GM21576 (cell line): ENCODE measurements at regions not wholly inside any gene's neighbourhood (a gene's known extent, or its start where the extent isn't known, plus 50 kb on each side); places are given as distances from the start of the nearest gene placed in this dataset.
A peak's percentile ranks its signal among the peaks of the same experiment; 100 is the strongest.
"Not testable (repeated sequence)": the region's sequence is repeated elsewhere in the genome, so short reads cannot be mapped to it uniquely, and the experiment has no call there.

Experiments
- ATAC-seq: cut with Tn5 transposase; IDR thresholded peaks from one replicate; pipeline ENCODE4 v1.9.1; 2021; ENCODE audit warnings: mild to moderate bottlenecking, moderate library complexity; ENCODE audit not compliant: unreplicated experiment

DNA sequence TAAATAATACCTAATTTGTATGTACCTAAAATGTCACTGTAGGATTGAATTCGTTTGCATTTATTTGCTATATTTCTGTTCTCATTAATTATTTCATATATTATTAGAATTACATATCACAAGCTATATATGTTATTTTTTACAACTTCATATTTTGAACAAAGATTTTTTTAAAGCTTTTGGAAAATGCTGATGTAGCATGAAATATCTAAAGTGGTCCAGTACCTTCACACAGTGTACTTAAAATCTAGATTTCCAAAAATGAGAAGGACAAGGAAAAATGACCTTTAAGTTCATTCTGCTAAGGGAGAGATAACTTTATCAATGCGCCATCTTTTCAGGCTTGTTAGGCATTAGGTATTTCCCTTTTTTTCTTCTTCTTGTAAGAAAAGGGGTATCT is 71.8 kb downstream of the LARP7 start:
- no peak for ATAC-seq

DNA sequence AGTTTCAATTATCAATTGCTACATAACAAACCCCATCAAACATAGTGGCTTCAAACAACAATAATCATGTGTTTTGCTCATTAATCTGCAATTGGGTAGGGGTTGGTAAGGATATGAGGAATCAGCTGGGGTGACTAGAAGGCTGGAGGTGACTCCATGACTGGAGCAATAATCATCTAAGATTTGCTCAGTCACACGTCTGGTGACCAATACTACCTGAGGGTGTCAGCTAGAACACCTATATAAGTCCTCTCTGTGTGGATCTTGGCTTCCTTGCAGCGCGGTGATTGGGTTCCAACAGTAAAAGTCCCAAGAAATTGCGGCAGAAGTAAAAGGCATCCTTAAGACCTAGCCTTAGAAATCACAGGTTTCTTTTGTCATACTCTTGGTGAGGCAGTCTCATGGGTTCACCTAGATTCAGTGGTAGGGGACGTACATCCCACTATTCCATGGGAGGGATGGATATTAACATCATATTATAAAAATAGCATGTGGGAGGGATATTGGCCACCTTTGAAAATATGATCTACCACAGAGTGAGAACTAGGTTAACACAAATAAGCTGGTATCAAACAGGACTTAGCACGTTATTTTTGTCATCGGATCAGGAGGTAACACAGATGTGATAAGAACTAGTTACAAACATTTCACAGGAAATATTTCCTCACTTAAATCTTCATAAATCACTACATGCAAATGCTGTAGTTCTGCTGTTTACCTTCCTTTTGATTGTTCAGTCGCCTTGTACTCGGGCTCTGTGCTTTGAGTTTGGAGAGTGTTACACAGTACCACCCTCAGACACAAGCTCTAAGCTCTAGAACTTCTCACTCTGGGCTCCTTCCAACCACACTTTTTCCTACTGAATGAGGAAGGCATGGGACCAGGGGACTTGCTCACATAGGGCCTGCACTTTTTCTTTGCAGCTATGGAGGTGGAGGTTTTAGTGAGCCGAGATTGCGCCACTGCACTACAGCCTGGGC is 78.3 kb downstream of the LARP7 start:
- no peak for ATAC-seq

DNA sequence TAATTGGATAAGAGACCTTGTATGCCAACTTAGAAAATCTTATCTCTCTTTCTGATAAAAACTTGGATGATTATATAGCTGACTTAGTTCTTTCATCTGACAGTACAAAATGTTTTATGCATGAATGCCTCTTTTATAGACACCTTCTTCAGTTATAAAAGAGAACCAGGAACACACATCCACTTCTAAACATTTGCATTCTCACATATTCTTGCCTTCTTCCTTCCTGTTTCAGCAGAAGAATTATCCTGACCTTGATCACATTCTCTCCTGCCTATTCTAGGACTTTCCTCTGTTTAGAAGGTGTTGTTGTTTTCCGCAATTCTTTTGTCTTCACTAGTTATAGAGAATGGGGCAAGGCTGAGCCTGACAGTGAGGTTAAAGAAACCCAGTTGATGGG is 80.9 kb downstream of the LARP7 start:
- no peak for ATAC-seq

DNA sequence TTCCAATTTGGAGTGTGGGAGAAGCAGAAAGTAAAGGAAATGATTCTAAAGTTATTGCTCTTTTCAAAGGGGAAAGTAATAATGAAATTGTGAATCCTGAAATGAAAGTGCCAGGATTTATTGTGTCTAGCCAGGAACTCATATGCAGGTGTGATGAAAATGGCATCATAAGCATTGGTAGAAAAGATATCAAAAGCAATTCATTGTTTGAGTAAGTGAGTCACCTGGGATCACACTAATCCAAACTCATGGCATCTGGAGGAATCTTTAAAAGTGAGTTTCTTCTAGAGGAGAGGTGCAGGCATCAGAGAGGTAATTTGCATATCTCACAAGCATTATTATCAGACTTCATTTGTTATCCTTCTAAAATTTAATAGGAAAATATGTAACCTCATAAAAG is 84.7 kb downstream of the LARP7 start:
- no peak for ATAC-seq

DNA sequence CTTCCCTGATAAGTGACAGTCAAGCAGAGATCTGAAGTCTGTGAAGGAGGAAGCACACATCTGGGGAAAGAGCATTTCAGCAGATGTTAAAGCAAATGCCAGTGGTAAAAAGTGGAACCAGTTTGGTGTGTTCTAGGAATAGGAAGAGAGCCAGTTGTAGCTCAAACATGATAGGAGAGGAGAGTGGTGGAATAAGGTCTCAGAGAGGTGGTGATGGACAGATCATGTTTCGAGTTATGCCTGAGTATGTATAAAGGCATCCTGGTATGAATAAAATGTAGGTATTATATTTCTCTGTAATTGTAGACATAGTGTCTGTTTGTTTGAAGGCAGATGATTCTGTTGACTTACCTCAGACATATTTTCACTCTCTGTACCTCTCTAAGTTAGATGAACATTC is 89.1 kb downstream of the LARP7 start:
- no peak for ATAC-seq

DNA sequence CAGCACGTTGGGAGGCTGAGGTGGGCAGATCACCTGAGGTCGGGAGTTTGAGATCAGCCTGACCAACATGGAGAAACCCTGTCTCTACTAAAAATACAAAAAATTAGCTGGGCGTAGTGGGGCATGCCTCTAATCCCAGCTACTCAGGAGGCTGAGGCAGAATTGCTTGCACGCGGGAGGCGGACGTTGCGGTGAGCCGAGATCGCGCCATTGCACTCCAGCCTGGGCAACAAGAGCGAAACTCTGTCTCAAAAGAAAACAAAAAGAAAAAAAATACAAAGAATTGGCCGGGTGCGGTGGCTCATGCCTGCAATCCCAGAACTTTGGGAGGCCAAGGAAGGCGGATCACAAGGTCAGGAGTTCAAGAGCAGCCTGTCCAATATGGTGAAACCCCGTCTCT is 90.8 kb downstream of the LARP7 start:
- not testable (repeated sequence) for ATAC-seq

DNA sequence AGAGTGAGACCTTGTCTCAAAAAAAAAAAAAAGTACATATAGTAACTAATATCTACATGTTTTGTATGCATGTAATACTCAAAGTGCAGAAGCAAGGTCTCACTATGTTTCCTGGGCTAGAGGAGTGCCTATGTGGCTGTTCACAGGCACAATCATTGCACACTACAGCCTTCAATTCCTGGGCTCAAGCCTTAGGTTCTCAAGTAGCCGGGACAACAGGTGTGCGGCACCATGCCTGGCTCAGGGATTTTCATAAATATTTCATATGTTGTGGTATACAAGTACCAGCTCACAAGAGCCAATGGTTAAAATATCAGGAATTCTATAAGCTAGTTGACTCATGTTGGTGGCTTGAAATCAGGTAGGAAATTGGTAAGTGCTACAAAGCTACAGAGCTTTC is 94.8 kb downstream of the LARP7 start:
- no peak for ATAC-seq

DNA sequence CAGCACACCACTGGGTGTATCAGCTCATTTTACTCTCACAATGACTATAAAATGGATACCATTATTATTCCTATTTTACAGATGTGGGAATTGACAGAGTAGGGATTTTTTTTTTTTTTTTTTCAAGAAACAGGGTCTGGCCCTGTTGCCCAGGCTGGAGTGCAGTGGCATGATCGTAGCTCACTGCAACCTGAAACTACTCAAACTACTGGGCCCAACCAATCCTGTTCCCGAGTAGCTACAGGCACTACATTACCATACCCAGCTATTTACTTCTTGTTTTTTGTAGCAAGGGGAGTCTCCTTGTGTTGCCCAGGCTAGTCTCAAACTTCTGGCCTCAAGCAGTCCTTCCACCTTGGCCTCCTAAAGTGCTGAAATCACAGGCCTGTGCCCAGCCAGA is 95.2 kb downstream of the LARP7 start:
- ATAC-seq = no peak

DNA sequence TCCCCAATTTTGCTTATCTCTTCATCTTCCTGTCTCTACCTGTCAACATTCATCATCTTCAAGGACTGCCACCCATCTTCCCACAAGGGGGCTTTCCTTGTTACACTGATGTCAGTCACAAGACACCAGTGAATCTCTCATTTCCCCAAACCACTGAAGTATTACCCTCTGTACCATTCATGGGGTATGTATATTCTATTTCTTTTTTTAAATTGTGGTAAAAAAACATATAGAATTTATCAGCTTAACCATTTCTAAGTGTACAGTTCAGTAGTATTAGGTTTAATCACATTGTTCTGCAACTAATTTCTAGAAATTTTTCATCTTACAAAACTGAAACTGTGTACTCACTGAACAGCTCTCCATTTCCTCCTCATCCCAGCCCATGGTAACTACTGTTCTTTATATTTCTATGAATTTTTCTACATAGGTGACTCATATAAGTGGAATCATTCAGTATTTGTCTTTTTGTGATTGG is 98.6 kb downstream of the LARP7 start:
- peak; percentile 80 for ATAC-seq

DNA sequence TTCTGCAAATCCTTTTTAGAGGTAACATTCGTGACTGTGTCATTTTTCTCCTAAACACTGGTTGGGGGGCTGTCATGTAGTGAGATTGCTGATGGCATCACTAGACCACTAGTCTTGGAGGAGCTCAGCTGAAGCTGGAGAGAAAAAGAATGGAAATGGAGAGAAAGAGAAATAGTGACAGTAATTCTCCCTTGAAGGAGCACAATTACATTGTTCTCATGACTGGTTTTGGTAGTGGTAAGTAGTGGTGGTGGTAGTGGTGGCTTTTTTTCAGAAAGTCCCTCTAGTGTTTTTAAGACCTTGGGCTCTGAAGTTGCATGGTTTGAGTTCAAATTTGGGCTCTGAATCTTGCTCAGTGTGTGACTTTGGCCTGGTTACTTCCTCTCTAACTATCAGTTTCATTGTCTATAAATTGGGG is 99.8 kb downstream of the LARP7 start:
- ATAC-seq = peak; percentile 36

DNA sequence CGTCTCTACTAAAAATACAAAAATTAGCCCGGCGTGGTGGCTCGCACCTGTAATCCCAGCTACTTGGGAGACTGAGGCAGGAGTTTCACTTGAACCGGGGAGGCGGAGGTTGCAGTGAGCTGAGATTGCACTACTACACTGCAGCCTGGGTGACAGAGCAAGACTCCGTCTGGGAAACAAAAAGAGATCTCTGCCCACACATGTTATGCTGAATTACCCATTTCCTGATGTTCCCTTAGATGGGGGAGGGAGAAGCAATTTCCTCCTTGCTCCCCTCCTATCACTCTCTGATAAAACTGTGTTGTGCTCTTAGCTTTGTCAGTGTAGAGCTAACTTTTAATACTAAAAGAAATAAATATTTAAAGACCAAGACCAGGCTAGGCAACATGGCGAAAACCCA is 102.5 kb downstream of the LARP7 start:
- no peak for ATAC-seq

DNA sequence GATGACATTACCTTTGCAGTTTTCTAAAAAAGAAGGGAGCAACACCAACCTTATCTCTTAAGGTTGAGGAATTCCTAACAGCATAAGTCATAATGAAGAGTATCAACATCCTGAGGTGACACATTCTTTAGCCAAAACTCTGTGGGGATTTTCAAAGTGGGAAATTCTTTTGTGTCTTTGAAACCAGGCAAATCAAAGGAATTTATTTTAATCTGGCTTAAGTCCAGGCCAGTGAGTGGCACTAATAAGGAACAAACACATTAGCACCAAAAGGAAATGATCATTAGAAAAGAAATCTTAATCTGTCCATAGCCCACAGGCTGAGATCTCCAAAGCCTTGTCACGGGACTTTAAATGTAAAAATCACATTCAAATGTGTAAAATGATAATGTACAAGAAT is 110.1 kb downstream of the LARP7 start:
- no peak for ATAC-seq

DNA sequence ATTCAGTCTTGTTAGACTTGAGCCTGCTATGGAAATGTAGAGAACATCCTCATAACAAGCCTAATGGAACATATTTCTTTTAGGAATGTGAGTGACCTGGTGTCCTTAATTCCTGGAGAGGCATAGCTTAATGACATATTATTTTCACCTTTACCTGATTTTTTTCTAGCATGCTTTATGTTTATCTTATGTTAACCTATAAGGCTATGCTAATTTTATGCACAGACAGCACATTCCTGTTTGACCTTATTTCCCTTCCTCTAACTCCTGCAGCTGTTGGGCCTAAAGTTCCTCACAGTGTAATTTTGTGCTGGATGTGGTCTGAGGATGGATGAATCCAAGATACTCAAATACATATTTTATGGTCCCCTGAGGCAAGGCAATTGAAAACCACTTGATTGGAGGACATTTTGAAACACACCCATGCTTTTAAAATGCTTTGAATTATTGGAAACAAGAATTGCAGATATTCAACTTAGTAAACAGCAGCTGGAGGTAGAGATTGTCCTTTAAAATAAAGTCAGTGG is 111.5 kb downstream of the LARP7 start:
- ATAC-seq = no peak

DNA sequence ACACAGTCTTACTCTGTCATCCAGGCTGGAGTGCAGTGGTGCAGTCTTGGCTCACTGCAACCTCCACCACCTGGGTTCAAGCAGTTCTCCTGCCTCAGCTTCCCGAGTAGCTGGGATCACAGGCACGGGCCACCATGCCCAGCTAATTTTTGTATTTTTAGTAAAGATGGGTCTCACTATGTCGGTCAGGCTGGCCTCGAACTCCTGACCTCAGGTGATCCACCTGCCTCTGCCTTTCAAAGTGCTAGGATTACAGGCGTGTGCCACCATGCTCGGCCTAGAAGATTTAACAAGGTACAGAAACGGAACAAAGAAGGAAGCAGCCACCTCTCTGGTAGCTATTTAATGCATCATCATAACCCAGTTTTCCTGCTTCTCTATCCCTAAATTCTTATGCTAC is 113.8 kb downstream of the LARP7 start:
- not testable (repeated sequence) for ATAC-seq

DNA sequence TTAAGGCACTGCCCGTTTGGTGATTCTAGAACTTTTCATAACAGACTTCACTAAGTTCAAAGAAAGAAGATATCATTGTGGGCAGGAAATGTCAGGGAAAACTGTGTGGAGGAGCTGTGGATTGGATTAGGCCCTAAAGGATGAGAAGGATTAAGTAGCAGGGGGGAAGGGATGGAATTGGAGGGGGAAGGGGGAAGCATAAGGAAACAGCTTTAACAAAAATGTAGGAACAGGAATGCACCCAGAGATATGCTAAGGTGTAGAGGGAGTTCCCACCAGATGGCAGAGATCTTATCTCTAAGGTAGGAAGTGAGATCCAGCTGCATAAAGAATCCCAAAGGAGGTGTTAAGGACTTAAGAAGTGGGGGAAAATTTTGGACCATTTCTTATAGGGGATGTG is 114.5 kb downstream of the LARP7 start:
- no peak for ATAC-seq

DNA sequence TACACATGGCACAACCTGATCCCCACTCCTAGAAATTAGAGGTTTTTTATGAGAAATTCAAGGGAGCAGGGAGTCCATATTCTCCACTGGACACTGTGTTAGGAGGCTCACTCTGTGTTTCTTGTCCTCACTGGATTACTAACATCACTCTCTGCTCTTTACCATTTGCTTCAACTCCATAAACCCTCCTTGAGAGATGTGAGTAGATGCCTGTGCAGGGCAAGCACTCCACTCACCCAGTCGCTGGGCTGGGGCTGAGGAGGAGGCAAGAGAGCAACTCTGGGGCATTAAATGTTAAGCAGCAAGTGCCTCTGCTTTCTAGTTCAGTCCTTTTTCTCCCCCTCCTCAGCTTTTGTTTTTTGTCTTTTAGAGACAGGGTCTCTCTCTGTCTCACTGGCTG is 115.1 kb downstream of the LARP7 start:
- ATAC-seq = no peak

DNA sequence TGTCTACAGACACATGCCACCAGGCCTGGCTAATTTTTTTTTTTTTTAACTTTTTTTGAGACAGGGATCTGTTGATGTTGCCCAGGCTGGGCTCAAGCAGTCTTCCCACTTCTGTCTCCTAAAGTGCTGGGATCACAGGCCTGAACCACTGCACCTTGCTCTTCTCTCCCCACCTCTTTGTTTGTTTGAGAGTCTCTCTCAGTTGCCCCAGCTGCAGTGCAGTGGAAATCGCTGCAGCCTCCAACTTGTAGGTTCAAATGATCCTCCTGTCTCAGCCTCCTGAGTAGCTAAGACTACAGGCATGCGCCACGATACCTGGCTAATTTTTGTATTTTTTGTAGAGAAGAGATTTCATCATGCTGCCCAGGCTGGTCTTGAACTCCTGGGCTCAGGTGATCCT is 115.6 kb downstream of the LARP7 start:
- no peak for ATAC-seq

DNA sequence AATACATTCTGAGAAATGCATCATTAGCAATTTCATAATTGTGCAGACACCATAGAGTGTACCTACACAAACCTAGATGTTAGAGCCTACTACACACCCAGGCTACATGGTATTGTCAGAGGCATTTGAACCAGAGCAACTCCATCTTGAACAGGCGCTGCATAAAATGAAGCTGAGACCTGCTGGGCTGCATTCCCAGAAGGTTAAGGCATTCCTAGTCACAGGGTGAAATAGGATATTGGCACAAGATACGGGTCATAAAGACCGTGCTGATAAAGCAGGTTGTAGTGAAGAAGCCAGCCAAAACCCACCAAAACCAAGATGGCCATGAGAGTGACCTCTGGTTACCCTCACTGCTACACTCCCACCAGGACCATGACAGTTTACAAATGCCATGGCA is 116.4 kb downstream of the LARP7 start:
- no peak for ATAC-seq

DNA sequence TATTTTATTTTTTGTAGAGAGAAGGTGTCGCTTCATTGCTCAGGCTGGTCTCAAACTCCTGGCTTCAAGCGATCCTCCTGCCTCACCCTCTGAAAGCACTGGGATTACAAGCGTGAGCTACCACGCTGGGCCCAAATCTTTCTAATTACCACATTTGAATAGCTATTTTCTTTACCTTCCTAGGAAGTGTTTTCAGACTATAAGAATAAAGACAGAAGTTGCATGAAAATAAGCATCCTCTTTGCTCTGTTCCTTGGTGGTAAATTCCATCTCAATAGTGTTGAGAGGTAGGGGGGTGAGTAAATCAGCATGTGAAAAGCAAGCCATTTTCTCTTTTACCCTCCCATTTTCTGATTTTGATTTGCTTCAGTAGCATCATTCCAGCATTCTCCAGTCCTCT is 122.4 kb downstream of the LARP7 start:
- ATAC-seq = no peak

DNA sequence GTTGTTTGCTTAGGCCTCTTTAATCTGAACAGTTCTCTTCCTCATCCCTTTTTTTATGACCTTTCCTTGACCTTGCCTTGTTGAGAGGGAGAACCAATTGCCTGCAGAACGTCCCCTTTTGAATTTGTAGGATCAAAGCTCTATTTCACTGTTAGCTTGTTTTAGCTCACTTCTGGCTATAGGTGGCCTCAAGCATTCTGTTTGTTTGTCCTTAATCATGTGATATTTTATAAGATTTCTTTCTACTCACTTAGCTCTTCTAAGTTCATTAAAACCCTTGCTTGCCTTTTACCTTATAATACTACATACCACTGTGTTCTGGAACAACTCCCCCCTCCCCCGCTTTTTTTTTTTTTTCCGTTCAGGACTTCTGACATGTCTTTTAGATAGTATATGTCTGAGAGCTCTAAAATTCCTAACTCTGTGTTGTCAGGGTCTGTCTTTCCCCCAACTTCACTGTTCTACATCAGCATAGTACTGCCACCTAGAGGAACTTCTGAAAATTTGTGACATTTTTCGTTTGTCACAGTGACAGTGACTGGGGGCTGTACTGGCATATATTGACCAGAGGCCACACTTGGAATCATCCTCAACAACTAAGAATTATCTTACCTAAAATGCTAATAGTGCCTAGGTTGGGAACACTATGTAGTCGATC is 128.5 kb downstream of the LARP7 start:
- ATAC-seq = no peak

DNA sequence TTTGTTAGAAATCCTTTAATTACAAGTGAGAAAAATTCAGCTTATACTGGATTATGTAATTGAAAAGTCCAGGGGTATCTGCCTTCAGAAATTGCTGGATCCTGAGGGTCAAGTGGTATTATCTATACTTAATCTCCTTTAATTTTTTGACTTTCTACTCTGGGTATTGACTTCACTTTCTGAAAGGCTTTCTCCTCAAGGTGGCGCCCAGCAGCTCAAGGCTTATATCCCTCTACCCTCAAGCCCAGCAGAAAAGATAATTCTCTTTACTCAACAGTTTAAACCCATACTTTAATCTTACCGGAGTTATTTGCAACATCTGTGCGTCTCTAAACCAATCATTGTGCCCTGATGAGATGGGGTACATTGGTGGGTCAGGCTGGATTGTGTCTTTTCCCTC is 129.5 kb downstream of the LARP7 start:
- no peak for ATAC-seq

DNA sequence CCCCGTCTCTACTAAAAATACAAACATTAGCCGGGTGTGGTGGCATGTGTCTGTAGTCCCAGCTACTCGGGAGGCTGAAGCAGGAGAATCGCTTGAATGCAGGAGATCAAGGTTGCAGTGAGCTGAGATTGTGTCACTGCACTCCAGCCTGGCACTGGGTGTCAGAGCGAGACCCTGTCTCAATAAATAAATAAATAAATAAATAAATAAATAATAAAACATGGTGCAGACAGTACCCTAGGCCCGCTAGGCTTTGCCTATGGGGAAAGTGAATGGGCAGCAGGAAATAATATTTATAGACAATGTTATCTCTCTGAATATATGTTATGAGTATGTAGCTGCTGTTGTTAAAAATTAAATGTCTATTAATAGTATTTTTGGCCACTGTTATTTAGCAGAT is 130.4 kb downstream of the LARP7 start:
- ATAC-seq = no peak
